HUES6 (cell line): ENCODE measurements at regions not wholly inside any gene's neighbourhood (a gene's known extent, or its start where the extent isn't known, plus 50 kb on each side); places are given as distances from the start of the nearest gene placed in this dataset.

ENCODE experiments used
- H3K27ac ChIP-seq: 2 replicates; pipeline ENCODE4 v1.7.0; 2013; ENCODE audit warnings: low read depth, mild to moderate bottlenecking, low read length, inconsistent platforms
- H3K27me3 ChIP-seq: 2 replicates; pipeline ENCODE4 v1.6.1; 2013; ENCODE audit warnings: low read length; ENCODE audit not compliant: control insufficient read depth, insufficient read depth
- H3K36me3 ChIP-seq: 2 replicates; pipeline ENCODE4 v1.6.1; 2013; ENCODE audit warnings: low read length; ENCODE audit not compliant: control insufficient read depth, insufficient read depth
- H3K4me1 ChIP-seq: 2 replicates; pipeline ENCODE4 v1.6.1; 2013; ENCODE audit warnings: low read length; ENCODE audit not compliant: control insufficient read depth, insufficient read depth
- H3K4me3 ChIP-seq: 2 replicates; pipeline ENCODE4 v1.5.1; 2013; ENCODE audit warnings: low read depth, low read length
- H3K9ac ChIP-seq: one replicate; pipeline ENCODE4 v1.6.1; 2013; ENCODE audit warnings: mild to moderate bottlenecking, low read length
- H3K9me3 ChIP-seq: 2 replicates; pipeline ENCODE4 v1.6.1; 2013; ENCODE audit warnings: low read depth, low read length; ENCODE audit not compliant: control insufficient read depth, insufficient read depth

GRCh38 chr1:188872376-188872775, 1605.3 kb downstream of the BRINP3 start:
- H3K27ac ChIP-seq: no peak overlapping the region
- no peak overlapping the region for H3K4me3 ChIP-seq
- H3K9ac ChIP-seq: no peak overlapping the region
- H3K9me3 ChIP-seq: no peaks in the 10 kb centered on the region
- no peaks in the 10 kb centered on the region for H3K27me3 ChIP-seq
- H3K36me3 ChIP-seq: no peaks in the 10 kb centered on the region
- H3K4me1 ChIP-seq: no peaks in the 10 kb centered on the region

- Histone ChIP-seq H3K4me3 (no peak overlapping the region), H3K4me1 (no peaks in the 10 kb centered on the region), H3K9ac (no peak overlapping the region), H3K27me3 (no peaks in the 10 kb centered on the region), H3K27ac (no peak overlapping the region), H3K9me3 (no peaks in the 10 kb centered on the region), H3K36me3 (no peaks in the 10 kb centered on the region)
These were observed 1600.0 kb downstream of the BRINP3 start for GRCh38 chr1:188877668-188878067.

- Histone ChIP-seq H3K4me1 (no peaks in the 10 kb centered on the region), H3K4me3 (no peak overlapping the region), H3K36me3 (no peaks in the 10 kb centered on the region), H3K9ac (no peak overlapping the region), H3K9me3 (no peaks in the 10 kb centered on the region), H3K27ac (no peak overlapping the region), H3K27me3 (no peaks in the 10 kb centered on the region)
These were observed 1589.3 kb downstream of the BRINP3 start for GRCh38 chr1:188888386-188888785.

- Histone ChIP-seq H3K4me1 (no peaks in the 10 kb centered on the region), H3K27ac (no peak overlapping the region), H3K9ac (no peak overlapping the region), H3K27me3 (no peaks in the 10 kb centered on the region), H3K4me3 (no peak overlapping the region), H3K9me3 (no peaks in the 10 kb centered on the region), H3K36me3 (no peaks in the 10 kb centered on the region)
These were observed 1588.5 kb downstream of the BRINP3 start for GRCh38 chr1:188889166-188889565.

GRCh38 chr1:188891958-188892357, 1585.7 kb downstream of the BRINP3 start:
- Histone ChIP-seq H3K27ac (no peak overlapping the region), H3K4me1 (no peaks in the 10 kb centered on the region)

GRCh38 chr1:188895611-188896010, 1582.1 kb downstream of the BRINP3 start:
- no peaks in the 10 kb centered on the region for H3K36me3 ChIP-seq
- no peak overlapping the region for H3K27ac ChIP-seq
- H3K27me3 ChIP-seq: no peaks in the 10 kb centered on the region
- no peak overlapping the region for H3K9ac ChIP-seq
- H3K9me3 ChIP-seq: no peaks in the 10 kb centered on the region
- H3K4me1 ChIP-seq: no peaks in the 10 kb centered on the region
- H3K4me3 ChIP-seq: no peak overlapping the region

More at GRCh38 chr1:188891958-188892357, 1585.7 kb downstream of the BRINP3 start:
- no peaks in the 10 kb centered on the region for H3K27me3 ChIP-seq
- no peak overlapping the region for H3K4me3 ChIP-seq
- no peak overlapping the region for H3K9ac ChIP-seq
- H3K36me3 ChIP-seq: no peaks in the 10 kb centered on the region
- no peaks in the 10 kb centered on the region for H3K9me3 ChIP-seq

- H3K9ac ChIP-seq: no peak overlapping the region
- H3K9me3 ChIP-seq: no peaks in the 10 kb centered on the region
- H3K36me3 ChIP-seq: no peaks in the 10 kb centered on the region
- H3K4me3 ChIP-seq: no peak overlapping the region
- H3K4me1 ChIP-seq: no peaks in the 10 kb centered on the region
- H3K27me3 ChIP-seq: no peaks in the 10 kb centered on the region
- H3K27ac ChIP-seq: no peak overlapping the region
These were observed 1574.4 kb downstream of the BRINP3 start for GRCh38 chr1:188903241-188903640.

- H3K9ac ChIP-seq: no peak overlapping the region
- H3K27me3 ChIP-seq: no peaks in the 10 kb centered on the region
- H3K27ac ChIP-seq: no peak overlapping the region
- H3K36me3 ChIP-seq: no peaks in the 10 kb centered on the region
- H3K9me3 ChIP-seq: no peaks in the 10 kb centered on the region
- H3K4me3 ChIP-seq: no peak overlapping the region
- no peaks in the 10 kb centered on the region for H3K4me1 ChIP-seq
These were observed 1573.5 kb downstream of the BRINP3 start for GRCh38 chr1:188904201-188904600.

- H3K9ac ChIP-seq: no peak overlapping the region
- H3K4me3 ChIP-seq: no peak overlapping the region
- no peaks in the 10 kb centered on the region for H3K27me3 ChIP-seq
- H3K36me3 ChIP-seq: no peaks in the 10 kb centered on the region
- H3K4me1 ChIP-seq: no peaks in the 10 kb centered on the region
- H3K27ac ChIP-seq: no peak overlapping the region
- H3K9me3 ChIP-seq: no peaks in the 10 kb centered on the region
These were observed 1570.6 kb downstream of the BRINP3 start for GRCh38 chr1:188906921-188907641.

- Histone ChIP-seq H3K4me3 (no peak overlapping the region), H3K4me1 (no peaks in the 10 kb centered on the region), H3K27ac (no peak overlapping the region)
These were observed 1547.3 kb downstream of the BRINP3 start for GRCh38 chr1:188930382-188930781.

GRCh38 chr1:188931506-188931905, 1546.2 kb downstream of the BRINP3 start:
- H3K9ac ChIP-seq: no peak overlapping the region
- H3K9me3 ChIP-seq: no peaks in the 10 kb centered on the region
- H3K27ac ChIP-seq: no peak overlapping the region
- no peaks in the 10 kb centered on the region for H3K36me3 ChIP-seq
- H3K4me1 ChIP-seq: no peaks in the 10 kb centered on the region
- H3K27me3 ChIP-seq: no peaks in the 10 kb centered on the region
- H3K4me3 ChIP-seq: no peak overlapping the region

More at GRCh38 chr1:188930382-188930781, 1547.3 kb downstream of the BRINP3 start:
- Histone ChIP-seq H3K9ac (no peak overlapping the region), H3K9me3 (no peaks in the 10 kb centered on the region), H3K36me3 (no peaks in the 10 kb centered on the region), H3K27me3 (no peaks in the 10 kb centered on the region)
